Stimulated activated CD4-positive, alpha-beta T cell treated with anti-CD3 and anti-CD28 coated beads, Interleukin-15, amount 100 ng/mL, for 24 hours (primary cell): ENCODE measurements at regions not wholly inside any gene's neighbourhood (a gene's known extent, or its start where the extent isn't known, plus 50 kb on each side); places are given as distances from the start of the nearest gene placed in this dataset.
"Not testable (repeated sequence)": the region's sequence is repeated elsewhere in the genome, so short reads cannot be mapped to it uniquely, and the experiment has no call there.

Experiments
- DNase-seq: peaks from one replicate; pipeline ENCODE4 v3.0.0-alpha.2; 2020

DNA sequence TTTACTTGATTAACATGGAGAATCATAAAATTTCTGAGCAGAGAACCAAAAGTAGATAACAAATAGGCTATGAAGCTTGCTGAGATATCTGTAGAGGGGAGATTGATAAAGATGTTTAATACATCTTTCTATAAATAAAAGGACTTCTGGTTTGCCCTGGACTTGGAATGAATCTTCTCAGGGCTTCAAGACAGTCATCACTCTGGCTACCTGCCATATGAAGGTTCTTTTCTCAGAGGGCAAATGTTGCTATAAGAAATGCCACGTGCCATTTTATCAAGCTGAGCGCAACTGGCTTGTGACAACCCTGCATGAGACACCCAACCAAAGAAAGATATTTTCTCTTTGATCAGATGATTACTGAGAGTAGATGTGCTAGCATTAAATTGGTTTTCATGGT is 192.5 kb downstream of the WNT5A start:
- DNase-seq = no peak

DNA sequence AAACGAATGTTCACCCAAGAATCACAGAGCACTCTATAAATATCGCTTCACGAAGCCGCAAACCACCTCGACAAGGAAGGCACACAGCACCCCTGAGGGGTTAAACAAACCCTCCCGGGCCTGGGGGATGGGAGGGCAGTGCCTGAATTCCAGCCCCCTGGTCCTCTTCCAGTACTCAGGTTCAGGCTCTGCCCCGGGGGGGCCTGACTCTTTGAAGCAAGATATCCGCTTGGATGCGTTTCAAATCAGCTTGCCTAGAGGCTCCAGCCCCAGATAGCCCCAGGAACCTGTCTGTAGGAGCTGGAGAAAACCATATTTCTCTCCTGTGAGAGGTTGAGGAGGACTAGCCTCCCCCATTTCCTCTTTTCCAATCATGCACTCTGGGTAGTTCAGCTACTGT is 194.7 kb downstream of the WNT5A start:
- DNase-seq = no peak

DNA sequence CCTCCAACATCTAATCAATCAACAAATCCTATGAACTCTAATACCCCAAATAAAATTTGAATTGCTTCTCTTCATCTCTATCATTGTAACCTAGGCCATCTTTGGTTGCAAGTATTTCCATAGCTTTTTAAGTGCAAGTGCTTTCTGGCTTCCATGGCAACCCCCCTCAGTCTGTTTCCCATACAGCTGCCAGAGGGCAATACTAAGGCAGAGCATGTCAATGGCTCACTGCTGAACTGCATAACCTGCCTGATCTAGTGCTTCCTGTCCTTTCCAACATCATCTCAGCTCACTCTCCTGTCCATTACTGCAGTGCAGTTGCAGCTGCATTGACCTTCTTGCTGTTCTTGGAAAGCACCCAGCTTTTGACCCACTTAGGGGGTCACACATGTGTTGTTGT is 198.4 kb downstream of the WNT5A start:
- no peak for DNase-seq

DNA sequence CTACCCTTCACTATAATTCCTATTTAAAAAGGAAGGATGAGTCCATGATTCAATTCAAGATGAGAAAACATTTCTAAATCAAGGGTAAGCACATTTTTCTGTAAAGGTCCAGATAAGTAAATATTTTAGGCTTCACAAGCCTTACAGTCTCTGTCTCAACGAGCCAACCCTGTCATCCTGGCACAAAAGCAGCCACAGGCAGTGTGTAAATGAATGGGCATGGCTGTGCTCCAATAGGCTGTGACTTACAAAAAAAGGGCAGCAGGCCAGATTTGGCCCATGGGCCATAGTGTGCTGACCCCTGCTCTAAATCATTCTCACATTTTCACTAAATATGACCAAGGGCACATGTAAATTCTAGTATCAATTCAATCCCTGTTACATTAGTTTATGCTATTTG is 200.4 kb downstream of the WNT5A start:
- DNase-seq = no peak

DNA sequence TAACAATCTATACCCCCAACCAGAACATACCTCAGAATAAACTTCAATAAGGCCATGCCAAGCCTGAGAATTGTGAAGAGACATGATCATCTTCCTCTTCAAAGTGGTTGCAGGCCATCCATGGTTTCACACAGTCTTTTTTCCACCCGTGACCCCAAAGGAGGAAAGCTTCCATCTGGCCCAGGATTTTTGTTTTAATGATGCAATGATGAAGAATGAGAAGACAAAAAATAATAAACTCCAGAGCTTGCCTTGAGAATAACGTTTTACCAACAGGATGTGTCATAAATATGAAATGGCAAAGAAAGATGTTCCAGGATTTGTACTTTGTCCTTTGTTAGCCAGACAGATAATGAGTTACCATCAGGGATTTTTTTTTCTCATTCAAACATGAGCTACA is 201.9 kb downstream of the WNT5A start:
- DNase-seq = no peak

DNA sequence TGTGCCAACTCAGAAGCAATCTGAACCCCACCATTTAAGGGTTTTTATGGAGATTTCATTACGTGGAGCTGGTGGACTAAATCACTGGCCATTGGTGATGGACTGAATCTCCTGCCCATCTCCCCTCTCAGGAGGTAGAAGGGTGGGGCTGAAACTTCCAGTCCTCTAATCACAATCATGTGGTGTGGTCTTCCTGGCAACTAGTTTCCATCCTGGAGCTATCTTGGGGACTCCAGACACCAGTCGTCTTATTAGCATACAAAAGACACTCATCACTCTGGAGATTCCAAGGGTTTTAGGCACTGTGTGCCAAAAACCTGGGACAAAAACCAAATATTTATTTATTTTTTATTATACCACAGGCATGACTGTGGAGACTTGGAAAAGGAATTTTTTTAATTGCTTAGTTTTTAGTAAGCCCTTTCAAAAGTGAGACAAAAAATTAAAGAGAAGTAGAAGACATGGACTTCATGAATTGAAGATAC is 203.6 kb downstream of the WNT5A start:
- no peak for DNase-seq

DNA sequence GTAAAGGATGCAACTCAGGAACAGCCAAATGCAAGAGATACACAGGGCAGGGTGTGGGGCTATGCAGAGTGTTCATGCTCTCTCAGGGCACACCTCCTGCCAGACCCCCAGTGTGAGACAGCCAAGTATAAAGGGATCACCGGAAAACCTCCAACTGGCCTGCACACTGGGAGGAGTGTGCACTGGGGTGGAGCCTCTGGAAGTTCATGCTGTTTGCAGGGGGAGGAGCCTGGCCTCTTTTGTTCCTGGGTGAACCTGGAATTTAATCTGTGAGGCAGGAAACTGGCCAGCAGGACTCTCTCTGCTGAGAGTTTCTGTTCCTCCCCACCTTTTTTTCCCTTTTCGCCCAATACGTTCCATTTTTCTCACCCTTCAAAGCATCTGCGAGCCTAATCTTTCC is 204.1 kb downstream of the WNT5A start:
- DNase-seq = no peak

DNA sequence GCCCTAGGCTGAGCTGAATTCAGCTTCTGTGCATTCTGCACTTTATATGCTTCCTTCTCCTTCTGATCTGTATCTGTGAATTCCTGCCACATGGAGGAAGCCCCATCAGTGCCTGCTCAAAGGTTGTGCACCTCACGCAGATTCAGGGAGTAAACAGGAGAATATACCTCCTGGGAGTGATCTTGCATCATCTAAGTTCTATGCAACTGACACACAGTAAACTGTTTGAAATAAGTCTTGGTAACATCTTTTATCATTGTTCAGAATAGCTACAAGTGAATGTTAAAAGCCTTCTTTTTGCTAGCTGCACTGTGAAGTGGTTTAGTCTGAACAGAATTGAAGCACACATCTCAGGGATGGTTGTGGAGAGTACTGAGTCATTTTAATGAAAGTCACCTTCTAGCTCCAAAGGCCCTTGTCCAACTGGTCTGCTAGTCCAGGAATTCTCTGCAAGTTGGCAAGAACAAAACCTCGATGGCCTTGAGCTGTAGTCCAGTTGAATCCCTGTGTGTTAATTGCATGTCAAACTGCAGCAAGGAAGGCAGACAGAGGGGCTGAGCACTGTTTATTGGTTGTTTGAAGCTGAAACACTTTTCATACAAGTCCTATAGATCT is 215.0 kb downstream of the WNT5A start:
- no peak for DNase-seq

DNA sequence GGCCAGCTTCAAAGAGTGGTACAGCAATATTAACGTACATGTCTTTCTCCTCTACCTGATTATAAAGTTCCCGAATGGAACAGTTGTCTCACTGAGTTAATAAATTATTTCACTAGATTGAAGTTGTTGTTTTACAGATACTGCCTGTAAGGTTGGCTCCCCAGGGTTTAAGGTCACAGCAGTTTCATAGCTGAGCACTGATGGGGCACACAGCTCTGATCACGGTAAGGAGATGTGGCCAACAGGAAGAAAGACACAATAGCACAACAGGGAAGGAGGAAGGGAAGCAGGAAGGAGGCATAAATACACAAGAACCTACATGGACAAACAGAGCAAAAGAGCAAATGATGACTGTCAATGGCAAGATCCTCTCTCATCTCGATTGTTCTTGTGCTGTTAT is 215.6 kb downstream of the WNT5A start:
- DNase-seq = no peak

DNA sequence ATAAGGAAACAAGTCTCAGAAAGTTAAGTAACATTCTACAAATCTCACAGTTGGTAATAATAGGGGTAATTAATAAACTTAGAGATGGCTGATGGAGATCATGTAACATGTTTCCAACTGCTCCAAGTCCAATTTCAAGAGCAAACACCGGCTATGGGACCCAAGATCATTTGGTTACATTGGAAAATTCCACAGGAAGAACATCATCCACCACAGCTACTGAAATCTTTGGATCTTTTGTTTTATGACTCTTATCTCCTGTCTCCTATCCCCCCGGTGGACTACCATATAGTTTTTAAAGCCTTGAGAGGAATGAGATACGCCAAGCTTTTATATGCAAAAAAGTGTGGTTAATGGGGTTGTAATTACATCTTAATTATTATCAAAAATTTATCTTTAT is 216.1 kb downstream of the WNT5A start:
- no peak for DNase-seq

DNA sequence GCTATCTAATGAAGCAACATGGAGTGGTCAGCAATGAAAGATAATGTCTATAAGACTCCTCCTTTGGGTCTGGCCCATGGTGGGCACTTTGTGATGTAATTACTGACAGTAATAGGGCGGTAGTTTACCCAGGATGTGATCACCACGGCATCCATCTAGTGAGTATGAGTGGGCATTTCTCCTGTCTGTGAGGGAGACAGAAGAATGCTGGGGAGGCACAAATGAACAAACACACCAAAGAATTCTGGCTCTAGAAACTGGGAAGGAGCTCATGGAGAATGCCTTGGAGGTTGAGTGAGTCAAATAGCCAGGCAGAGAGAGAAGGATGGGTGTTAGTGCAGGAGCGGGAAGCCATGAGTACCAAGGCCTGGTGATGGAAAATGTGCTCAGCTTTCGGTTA is 217.5 kb downstream of the WNT5A start:
- DNase-seq = no peak

DNA sequence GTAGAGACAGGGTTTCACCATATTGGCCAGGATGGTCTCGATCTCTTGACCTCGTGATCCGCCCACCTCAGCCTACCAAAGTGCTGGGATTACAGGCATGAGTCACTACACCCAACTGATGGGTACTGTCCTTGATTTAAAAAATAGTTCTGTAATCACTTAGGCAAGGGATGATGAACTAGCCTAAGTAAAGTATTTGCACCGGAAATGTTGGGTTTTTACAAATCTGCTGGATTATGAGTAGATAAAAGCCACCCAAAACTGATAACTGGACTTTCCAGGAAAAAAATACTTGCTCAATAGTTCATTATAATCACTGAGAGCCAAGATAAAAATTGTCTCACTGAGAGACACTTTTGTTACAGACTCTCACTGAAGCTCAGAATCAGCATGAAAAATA is 218.0 kb downstream of the WNT5A start:
- no peak for DNase-seq

DNA sequence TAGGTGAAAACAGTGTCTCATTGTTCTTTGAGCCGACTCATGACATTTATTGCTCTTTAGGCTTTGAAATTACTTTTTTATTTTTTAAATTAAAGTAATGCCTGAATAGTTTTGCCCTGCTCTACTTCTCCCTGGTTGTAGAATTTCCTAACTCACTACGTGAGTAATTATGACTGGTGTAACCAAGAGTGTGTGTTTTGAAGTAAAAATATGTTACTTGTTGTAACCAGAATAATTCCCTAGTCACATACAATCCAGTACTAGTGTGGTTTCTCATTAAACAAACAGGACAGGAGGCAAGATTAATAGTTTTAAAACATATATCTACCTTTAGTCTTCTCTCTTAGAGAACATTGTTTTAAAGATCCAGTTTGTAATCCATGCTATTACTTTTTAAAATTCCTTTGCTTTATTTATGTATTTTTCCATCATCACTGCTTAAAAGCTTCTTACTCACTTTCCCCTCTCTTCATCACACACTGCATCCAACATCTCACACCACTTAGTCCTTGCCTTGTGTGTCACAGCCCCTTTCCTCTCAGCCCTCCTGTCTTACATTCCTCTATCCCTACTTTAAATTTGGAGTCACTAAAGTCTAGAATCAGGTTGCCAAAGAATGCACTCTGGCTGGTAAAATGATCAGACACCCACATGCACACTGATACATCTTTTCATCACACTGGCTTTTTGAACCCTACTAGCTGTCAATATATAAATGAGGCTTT is 219.7 kb downstream of the WNT5A start:
- DNase-seq = no peak

DNA sequence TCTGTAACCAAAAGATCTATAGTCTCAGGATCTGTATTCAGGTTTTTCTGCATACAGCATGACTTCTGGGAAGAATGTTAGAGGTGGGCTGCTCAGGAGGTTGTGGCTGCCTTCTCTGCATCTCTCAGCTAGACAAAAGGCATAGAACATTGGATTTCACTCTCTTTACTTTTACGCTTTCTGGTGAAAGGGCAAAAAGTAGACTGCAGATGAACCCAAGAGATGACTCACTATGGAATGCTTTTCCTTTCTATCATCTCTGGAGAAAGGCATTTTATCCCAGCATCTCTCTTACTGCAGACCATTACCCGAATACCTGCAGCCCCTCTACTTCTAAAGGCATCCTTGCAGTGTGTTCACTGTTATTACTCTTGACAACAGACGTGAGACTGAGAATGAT is 222.2 kb downstream of the WNT5A start:
- no peak for DNase-seq

DNA sequence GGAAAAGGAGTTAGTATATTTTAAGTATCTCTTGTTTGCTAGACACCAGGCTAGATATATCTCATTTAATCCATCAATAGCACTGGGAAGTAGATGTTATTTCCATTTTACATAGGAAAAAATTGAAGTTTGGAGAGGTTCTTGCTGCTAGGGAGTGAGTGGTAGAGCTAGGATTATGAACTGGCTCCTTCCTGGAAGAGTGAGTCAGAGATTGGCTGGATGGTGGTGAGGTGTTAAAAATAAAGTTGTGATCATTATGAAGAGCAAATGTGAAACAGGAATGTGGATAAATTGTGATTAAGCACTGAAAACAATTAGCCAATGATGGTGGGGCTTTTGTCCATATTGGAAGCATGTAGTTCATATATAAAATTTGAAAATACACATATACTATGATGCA is 234.2 kb downstream of the WNT5A start:
- no peak for DNase-seq

DNA sequence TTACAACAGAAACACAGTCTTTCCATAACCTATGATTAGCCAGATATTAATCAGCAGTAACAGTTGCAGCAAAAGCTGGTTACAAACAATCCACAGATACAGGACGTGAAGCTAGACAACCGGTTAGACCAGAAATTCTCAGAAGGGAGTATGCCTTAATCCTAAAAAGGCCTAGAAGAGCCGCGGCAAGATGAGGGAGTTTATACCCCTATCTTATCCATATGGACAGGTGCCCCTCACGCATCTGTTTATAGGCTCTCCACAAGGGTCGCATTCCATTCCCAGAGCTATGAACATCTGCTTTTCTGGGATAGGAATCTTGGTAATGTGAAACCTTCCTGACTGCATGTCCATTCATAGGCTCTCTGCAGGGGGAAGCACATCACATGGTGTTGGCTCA is 237.9 kb downstream of the WNT5A start:
- DNase-seq = not testable (repeated sequence)

DNA sequence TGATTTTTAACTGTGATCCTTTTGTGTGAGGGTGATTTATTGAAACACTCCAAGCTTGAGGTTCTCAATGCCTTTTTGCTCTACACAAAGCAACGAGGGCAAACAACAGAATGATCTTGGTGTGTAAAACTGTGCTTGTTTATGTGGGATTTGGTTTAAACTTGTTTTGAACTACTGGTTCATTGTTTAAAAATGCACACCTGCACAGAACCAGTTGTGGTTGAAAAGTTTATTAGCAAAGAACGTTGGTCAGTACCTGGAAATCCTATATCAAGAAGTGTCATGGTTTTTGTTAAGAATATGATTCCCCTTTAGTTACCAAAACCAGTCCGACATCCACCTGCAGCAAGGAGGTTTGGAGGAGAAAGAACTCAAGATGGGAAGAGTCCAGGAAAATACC is 239.4 kb downstream of the WNT5A start:
- no peak for DNase-seq

DNA sequence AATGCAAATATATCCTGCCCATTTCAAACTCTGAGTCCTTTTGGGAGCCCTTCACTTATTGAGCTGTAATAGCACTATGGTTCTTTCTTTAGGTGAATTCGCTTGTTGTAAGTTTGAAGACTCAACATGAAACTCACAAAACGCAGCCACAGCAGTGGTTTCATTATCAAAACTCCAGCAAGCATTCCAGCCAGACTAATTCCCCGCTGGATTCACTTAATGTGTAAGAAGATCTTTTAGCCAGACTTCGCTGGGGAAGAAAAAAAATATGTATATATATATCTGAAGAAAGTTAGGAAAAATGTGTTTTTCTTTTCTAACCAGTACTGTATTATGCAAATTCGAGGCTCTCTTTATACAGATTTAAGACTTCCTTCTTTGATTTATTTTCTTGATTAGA is 241.1 kb downstream of the WNT5A start:
- DNase-seq = no peak

DNA sequence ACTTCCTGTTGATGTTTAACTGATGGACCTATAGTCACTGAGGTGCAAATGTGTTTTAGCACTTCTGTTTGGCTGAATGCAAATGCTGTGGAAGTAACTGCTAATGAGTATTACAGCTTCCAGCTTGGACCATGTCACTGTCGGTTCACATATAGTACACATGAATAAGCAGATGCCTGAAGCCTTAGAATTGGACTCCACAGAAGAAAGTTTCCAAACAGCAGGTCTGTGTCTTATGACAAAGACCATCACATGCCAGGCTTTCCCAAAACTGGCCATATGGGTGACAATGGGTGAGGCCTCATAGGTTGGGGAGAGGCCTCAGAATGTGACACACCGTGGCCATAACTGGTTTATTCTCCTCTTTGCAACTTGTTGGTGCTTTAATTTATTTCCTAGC is 241.8 kb downstream of the WNT5A start:
- no peak for DNase-seq

DNA sequence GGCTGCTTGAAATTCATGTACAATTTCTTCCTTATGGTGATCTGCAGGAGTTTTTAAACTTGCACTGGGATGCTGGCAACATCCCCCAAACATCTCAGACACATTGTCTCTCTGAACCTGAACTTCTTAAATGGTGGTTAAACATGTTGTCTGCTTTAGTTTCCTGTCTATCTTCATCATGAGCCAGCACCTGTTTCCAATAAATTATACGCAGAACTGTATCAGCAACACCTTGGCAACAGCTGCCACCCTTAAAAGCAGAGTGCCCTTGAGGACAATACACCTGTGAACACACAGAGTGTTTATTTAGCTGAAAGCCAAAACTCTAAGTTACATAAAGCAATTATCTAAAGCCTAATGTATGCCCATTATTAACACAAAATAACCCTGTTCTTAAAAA is 242.9 kb downstream of the WNT5A start:
- DNase-seq = no peak

DNA sequence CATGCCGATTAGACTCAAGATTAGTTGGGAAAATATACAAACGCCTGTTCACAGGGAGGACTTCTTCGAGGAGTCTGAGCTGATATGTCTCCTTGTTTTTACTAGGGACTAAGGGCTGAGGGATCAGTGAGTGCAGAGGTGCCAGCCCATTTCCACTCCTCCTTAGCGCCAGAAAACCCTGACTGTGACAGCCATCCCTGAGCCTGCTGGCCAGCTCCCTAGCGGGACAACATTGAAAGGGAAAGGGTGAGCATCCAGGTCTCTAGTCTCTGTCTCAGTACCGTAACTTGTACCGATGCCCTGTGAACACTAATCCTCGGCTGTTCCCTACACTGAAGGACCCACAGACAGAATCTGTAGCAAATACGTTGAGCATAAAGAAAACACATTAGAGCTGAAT is 243.4 kb downstream of the WNT5A start:
- DNase-seq = no peak

DNA sequence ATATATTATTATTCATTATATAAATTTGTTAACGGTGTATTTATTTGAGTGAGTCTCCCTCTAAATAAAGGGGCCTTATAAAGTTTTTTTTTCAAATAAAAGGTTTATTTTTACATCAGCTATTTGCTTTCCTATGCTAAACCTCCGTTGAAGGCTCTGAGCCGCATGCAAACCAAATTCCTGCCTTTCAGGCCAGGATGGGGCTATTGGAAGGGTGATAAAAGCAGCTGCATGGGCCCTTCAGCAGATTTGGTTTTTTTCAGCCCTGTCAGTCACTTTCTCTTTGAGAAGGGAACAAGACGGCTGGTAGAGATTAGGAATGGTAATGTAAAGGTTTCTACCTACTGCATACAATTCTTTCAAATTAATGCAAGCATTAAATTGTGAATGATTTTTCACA is 244.2 kb downstream of the WNT5A start:
- DNase-seq = no peak

DNA sequence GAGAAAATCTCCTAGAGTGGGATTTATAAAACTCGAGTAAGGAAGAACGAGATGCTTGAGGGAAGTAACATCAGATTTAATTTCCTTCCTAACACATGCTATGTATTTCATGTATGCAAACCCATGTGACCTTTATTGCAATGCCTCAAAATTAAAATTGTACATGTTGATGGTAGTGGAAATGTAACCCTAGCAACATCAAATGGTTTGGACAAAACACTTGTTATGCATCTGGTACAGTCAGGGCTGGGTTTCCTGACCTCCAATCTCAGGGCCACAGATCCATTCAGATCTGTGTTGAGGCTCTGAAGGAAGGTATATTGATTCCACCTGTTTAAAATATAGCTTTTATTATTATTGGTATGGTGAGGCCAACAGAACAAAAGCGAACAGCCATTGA is 246.0 kb downstream of the WNT5A start:
- no peak for DNase-seq

DNA sequence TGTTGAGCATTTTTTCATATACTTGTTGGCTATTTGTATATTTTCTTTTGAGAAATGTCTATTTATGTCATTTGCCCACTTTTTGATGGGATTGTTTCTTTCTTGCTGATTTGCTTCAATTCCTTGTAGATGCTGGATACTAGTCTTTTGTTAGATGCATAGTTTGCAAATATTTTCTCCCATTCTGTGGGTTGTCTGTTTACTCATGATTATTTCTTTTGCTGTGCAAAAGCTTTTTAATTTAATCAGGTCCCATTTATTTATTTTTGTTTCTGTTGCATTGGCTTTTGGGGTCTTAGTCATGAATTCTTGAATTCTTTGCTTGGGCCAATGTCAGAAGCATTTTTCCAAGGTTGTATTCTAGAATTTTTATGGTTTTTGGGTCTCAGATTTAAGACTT is 251.7 kb downstream of the WNT5A start:
- no peak for DNase-seq

DNA sequence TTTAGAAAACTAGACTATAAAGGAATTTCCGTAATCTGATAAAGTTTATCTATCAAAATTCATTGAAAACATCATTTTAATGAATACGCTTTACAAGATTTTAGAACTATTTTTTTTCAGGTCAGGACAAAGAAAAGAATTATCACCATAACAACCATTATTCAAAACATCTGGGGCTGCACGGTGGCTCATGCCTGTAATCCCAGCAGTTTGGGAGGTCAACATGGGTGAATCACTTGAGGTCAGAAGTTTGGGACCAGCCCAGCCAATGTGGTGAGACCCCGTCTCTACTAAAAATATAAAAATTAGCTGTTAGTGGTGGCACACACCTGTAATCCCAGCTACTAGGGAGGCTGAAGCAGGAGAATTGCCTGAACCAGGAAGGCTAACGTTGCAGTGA is 260.4 kb downstream of the WNT5A start:
- no peak for DNase-seq
